GM10266 (cell line): ENCODE measurements at regions not wholly inside any gene's neighbourhood (a gene's known extent, or its start where the extent isn't known, plus 50 kb on each side); places are given as distances from the start of the nearest gene placed in this dataset.

ENCODE experiments used
- DNase-seq: peaks from one replicate; pipeline ENCODE4 v3.0.0; 2012; ENCODE audit errors: extremely low spot score
- CTCF ChIP-seq: IDR thresholded peaks from 2 replicates; pipeline ENCODE4 v1.5.1; 2012; ENCODE audit warnings: mild to moderate bottlenecking, low read depth; ENCODE audit not compliant: control insufficient read depth, insufficient read depth; ENCODE audit errors: missing control alignments

DNA sequence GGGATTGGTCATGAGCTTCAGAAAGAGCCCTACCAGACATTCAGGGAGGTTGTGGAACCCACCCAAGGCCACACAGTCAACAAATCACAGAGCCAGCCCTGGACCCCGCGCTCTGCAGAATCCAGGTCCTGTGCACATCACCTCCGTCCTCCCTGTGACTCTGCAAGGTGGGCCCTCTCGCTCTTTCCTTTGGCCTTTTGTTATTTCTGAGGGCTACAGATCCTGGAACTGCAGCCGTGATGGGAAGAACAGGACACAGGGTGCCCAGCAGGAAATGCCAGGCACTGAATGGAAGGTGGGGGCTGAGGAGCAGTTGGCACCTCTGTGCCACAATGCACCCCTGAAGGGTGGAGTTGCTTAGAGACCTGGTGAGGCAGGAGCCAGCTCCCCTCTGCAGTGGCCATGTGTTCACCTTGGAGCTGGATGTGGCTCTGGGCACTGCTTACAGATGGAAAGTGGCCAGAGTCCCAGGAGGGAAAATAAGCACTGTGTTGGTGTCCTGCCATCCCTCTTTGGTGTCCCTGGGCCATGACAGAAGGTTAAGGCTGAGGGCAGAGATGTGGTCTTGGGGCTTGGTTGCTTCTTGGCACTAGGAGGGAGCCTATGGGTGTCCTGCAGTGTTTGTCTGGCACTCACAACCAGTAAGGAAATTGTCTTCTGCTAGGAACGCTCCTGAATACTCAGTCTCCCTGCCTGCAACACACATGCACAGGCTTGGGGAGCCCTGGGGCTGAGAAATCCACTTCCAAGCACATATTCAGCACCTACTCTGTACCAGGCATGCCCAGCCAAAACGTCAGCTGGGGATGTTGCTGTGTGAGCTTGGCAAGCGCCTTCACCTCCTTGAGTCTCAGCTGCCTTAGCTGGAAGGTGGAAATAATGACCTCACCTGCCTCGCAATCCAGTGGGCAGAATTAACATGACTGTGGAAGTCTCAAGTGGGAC lies 98.0 kb upstream of the SLC6A6 start:
- no peak for TF ChIP-seq CTCF
- DNase-seq = no peak

- TF ChIP-seq CTCF = no peak
These were observed 97.1 kb upstream of the SLC6A6 start for GRCh38 chr3:14305324-14305723.

GRCh38 chr3:14306142-14306541 lies 96.3 kb upstream of the SLC6A6 start:
- no peak for DNase-seq
- no peak for TF ChIP-seq CTCF

More at GRCh38 chr3:14305324-14305723, 97.1 kb upstream of the SLC6A6 start:
- no peak for DNase-seq

DNA sequence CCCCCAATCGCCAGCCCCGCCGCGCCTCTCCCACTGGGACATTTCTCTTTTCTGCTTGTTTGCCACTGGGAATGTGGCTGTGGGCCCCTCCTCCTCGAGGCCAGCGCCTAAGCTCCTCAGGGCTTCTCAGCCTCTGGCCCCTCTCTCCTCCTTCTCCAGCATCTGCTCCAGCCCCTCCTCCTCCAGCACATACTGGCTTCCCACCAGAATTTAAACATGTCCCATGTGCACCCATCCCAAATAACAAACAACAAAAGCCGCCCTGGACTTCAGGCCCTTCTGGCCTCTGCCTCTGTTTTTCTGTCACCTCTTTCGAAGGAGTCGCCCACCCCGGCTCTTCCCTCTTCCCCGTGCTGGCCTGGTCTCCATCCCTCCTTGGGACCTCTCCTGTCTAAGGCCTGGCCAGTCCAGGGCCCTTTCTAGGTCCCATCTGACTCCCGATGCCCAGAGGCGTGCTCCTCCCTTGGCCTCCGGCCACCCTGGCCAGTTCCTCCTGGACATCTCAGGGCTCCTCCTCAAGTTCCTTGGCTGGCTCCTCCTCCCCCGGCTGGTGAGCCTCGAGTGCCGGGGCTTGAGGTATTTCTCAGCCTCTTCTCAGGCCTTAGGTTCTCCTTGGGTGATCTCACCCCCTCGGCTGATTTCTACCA lies 94.6 kb upstream of the SLC6A6 start:
- no peak for DNase-seq
- no peak for TF ChIP-seq CTCF

GRCh38 chr3:14311729-14312128 lies 90.7 kb upstream of the SLC6A6 start:
- no peak for TF ChIP-seq CTCF
- DNase-seq = no peak

GRCh38 chr3:14312375-14312774 lies 90.0 kb upstream of the SLC6A6 start:
- DNase-seq = no peak
- TF ChIP-seq CTCF = no peak

DNA sequence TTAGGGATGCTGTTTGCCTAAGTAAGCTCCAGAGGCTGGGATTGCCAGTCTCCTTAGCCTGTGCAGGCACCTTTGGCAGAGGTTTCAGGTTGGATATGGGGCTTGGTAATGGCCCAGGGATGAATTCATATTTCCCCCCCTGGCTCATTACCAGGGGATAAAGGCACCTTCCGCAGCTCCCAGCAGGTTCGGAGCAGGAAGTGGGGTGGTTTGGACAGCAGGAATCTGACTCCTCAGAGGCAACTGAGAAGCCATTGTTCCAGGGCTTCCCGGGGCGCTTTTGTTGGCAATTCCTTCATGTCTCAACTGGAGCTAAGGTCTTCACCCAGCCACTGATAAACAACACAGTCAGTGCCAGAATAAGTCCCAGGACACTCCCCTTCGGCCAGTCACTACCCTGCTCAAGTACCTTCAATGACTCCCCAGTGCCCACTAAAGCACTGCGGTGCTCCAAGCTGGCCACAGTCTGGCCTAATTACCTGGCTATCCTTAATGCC lies 85.3 kb upstream of the SLC6A6 start:
- no peak for DNase-seq
- no peak for TF ChIP-seq CTCF
